ENCODE measurements at regions not wholly inside any gene's neighbourhood (a gene's known extent, or its start where the extent isn't known, plus 50 kb on each side); places are given as distances from the start of the nearest gene placed in this dataset.
"Not testable (repeated sequence)": the region's sequence is repeated elsewhere in the genome, so short reads cannot be mapped to it uniquely, and the experiment has no call there.

GRCh38 chr20:12946789-12947188 lies 62.0 kb upstream of the SPTLC3 start:
- no peak for DNase-seq (ENCODE audit: low read depth in 2 of 2)

- DNase-seq (ENCODE audit: low read depth in 2 of 2), result no peak
Observed at GRCh38 chr20:12947691-12948090, 61.1 kb upstream of the SPTLC3 start.

- no peak for DNase-seq (ENCODE audit: low read depth in 2 of 2)
Observed at GRCh38 chr20:12949429-12949980, 59.3 kb upstream of the SPTLC3 start.

- not testable (repeated sequence) for DNase-seq (ENCODE audit: low read depth in 2 of 2)
Observed at GRCh38 chr20:12954254-12954653, 54.5 kb upstream of the SPTLC3 start.

- DNase-seq (ENCODE audit: low read depth in 2 of 2), result no peak
Observed at GRCh38 chr20:12955611-12956010, 53.2 kb upstream of the SPTLC3 start.

GRCh38 chr20:12956303-12956702 lies 52.5 kb upstream of the SPTLC3 start:
- no peak for DNase-seq (ENCODE audit: low read depth in 2 of 2)

- DNase-seq (ENCODE audit: low read depth in 2 of 2), result no peak
Observed at GRCh38 chr20:12957968-12958367, 50.8 kb upstream of the SPTLC3 start.
